Muscle of leg (tissue), 3 donors: ENCODE measurements at regions not wholly inside any gene's neighbourhood (a gene's known extent, or its start where the extent isn't known, plus 50 kb on each side); places are given as distances from the start of the nearest gene placed in this dataset.

Experiments used
- DNase-seq: peaks from one replicate; pipeline ENCODE4 v3.0.0; 2013
- H3K27ac ChIP-seq: one replicate; pipeline ENCODE4 v1.5.1; 2013; ENCODE audit warnings: mild to moderate bottlenecking, low read length, control low read depth
- H3K27me3 ChIP-seq: one replicate; pipeline ENCODE4 v1.6.1; 2013; ENCODE audit warnings: low read length; ENCODE audit not compliant: control insufficient read depth, insufficient read depth
- H3K36me3 ChIP-seq: one replicate; pipeline ENCODE4 v1.6.1; 2013; ENCODE audit warnings: low read length; ENCODE audit not compliant: control insufficient read depth, insufficient read depth
- H3K4me1 ChIP-seq: one replicate; pipeline ENCODE4 v1.6.1; 2013; ENCODE audit warnings: low read length; ENCODE audit not compliant: control insufficient read depth, insufficient read depth
- H3K4me3 ChIP-seq: one replicate; pipeline ENCODE4 v1.5.1; 2013; ENCODE audit warnings: low read length, control low read depth
- H3K9me3 ChIP-seq: replicated peaks from 2 replicates; pipeline ENCODE4 v1.6.1; 2013; ENCODE audit warnings: low read depth, low read length; ENCODE audit not compliant: control insufficient read depth
- WGBS: methylation state at CpG from one replicate; pipeline ENCODE4 v1.1.5; 2013; ENCODE audit warnings: missing lambda C conversion rate; ENCODE audit not compliant: insufficient coverage; 5-methylcytosine and 5-hydroxymethylcytosine counted together

DNA sequence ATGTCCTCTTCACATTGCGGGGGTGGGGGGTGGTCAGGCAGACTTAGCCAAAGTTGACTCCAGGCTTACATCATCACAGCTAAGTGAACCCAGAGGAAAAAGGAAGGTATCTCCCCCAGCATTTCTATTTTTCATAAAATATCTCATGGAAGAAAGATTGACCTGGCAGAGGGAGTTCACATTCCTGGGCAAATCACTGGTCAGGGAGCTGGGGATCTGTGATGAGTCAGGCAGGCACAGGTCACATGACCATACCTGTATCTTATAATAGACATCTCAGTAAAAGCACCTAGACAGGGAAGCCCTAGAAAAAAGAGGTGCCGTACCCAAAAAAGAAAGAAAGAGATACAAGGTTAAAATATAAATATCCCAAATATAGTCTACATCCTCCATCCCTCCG lies 57.3 kb upstream of the WWC1 start:
- H3K4me1 ChIP-seq = no peaks in the 10 kb centered on the region
- no peak overlapping the region for H3K27ac ChIP-seq
- 80% methylated on average over 1 of the region's 3 CpGs for WGBS
- no peak for DNase-seq
- no peak overlapping the region for H3K4me3 ChIP-seq
- H3K36me3 ChIP-seq = no peaks in the 10 kb centered on the region
- no peaks in the 10 kb centered on the region for H3K9me3 ChIP-seq
- H3K27me3 ChIP-seq = no peaks in the 10 kb centered on the region

DNA sequence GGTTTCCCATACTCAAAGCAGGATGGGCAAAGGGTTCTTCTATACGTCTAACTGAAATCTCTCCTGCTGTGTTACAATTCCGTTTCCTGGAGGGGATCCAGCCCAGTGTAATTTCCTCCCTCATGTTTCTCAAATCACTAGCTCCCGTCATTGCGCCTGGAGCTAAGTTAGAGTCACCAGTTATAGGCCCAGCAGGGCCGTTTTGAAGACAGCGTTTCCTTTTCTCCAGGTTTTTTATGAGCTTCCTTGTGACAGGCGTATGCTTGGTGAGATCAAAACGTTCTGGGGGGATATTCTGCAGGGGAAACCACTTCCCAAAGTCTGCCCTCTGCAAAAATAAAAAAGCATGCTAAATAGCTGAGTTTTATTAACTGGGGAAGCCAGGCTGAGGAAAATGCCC lies 53.0 kb upstream of the WWC1 start:
- Histone ChIP-seq H3K4me3 (no peak overlapping the region), H3K9me3 (no peaks in the 10 kb centered on the region), H3K36me3 (no peaks in the 10 kb centered on the region), H3K27ac (no peak overlapping the region), H3K27me3 (no peaks in the 10 kb centered on the region), H3K4me1 (no peaks in the 10 kb centered on the region)
- 29% methylated on average over 6 of the region's 8 CpGs for WGBS
- no peak for DNase-seq

DNA sequence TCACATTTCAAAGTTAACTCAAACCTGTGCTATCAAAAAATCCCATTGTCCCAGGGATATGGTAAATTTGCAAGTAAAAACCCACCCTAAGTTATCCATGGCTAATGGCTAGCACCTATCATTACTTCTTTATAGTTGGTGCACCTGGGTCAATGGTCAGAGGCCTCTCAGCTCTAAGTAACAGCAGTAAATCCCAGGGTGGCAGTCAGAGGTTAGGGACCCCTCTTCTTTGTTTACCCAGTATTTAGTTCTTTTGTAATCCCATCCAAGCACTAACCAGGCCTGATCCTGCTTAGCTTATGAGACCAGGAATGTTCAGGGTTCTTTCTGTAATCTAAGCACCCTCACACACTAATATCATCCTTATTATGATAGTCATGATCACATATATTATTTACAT lies 52.1 kb upstream of the WWC1 start:
- Histone ChIP-seq H3K36me3 (no peaks in the 10 kb centered on the region), H3K27me3 (no peaks in the 10 kb centered on the region), H3K27ac (no peak overlapping the region), H3K9me3 (no peaks in the 10 kb centered on the region), H3K4me1 (no peaks in the 10 kb centered on the region), H3K4me3 (no peak overlapping the region)
- no peak for DNase-seq
